ENCODE measurements at regions not wholly inside any gene's neighbourhood (a gene's known extent, or its start where the extent isn't known, plus 50 kb on each side); places are given as distances from the start of the nearest gene placed in this dataset.

GRCh38 chr1:228903434-228904071, 168.3 kb downstream of the RHOU start:
- no peaks in the 10 kb centered on the region for H3K36me3 ChIP-seq
- H3K27ac ChIP-seq: peak overlapping the region in 3 of 4 donors; percentile 65 to 78 (median 74)
- H3K4me1 ChIP-seq: peaks cover 0 to 45% (median 33%) of the 10 kb centered on the region in 3 donors
- no peaks in the 10 kb centered on the region for H3K27me3 ChIP-seq
- no peak for ATAC-seq
- H3K4me3 ChIP-seq: no peak overlapping the region
- 58 to 61% methylated on average over 3 to 8 of the region's 9 CpGs for WGBS, 2 donors (ENCODE audit: low coverage in 1 of 2)
- peaks cover 0 to 5% (median 0%) of the 10 kb centered on the region in 3 donors for H3K9me3 ChIP-seq
- TF ChIP-seq POLR2A (IDR thresholded peaks at IDR 0.05) (no peak), POLR2AphosphoS5 (IDR thresholded peaks at IDR 0.05) (no peak), EP300 (IDR thresholded peaks at IDR 0.05) (no peak)
- TF ChIP-seq, protein P1, sequence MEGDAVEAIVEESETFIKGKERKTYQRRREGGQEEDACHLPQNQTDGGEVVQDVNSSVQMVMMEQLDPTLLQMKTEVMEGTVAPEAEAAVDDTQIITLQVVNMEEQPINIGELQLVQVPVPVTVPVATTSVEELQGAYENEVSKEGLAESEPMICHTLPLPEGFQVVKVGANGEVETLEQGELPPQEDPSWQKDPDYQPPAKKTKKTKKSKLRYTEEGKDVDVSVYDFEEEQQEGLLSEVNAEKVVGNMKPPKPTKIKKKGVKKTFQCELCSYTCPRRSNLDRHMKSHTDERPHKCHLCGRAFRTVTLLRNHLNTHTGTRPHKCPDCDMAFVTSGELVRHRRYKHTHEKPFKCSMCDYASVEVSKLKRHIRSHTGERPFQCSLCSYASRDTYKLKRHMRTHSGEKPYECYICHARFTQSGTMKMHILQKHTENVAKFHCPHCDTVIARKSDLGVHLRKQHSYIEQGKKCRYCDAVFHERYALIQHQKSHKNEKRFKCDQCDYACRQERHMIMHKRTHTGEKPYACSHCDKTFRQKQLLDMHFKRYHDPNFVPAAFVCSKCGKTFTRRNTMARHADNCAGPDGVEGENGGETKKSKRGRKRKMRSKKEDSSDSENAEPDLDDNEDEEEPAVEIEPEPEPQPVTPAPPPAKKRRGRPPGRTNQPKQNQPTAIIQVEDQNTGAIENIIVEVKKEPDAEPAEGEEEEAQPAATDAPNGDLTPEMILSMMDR (IDR thresholded peaks at IDR 0.05): no peak

DNA sequence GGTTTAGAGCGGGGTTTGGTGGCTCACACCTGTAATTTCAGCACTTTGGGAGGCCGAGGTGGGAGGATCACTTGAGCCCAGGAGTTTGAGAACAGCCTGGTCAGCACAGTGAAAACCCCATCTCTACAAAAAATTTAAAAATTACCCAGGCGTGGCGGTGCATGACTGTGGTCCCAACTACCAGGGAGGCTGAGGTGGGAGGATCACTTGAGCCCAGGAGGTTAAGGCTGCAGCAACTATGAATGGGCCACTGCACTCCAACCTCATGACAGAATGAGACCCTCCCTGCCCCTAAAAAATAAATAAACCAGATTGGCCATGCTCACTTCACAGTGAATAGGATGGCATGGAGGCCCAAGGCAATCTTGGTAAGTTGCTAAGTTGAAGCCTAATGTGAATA, 168.9 kb downstream of the RHOU start:
- no peak overlapping the region for H3K4me3 ChIP-seq
- H3K27me3 ChIP-seq: no peaks in the 10 kb centered on the region
- no peak for ATAC-seq
- H3K36me3 ChIP-seq: no peaks in the 10 kb centered on the region
- peaks cover 0 to 6% (median 0%) of the 10 kb centered on the region in 3 donors for H3K9me3 ChIP-seq
- peak overlapping the region in 1 of 4 donors; percentile 78 for H3K27ac ChIP-seq
- 94 to 95% methylated on average over 4 of the region's 4 CpGs for WGBS, 2 donors (ENCODE audit: low coverage in 1 of 2)
- TF ChIP-seq POLR2AphosphoS5 (IDR thresholded peaks at IDR 0.05) (no peak), EP300 (IDR thresholded peaks at IDR 0.05) (no peak), POLR2A (IDR thresholded peaks at IDR 0.05) (no peak)
- TF ChIP-seq, protein P1 (IDR thresholded peaks at IDR 0.05): no peak
- H3K4me1 ChIP-seq: peaks cover 0 to 45% (median 33%) of the 10 kb centered on the region in 3 donors

DNA sequence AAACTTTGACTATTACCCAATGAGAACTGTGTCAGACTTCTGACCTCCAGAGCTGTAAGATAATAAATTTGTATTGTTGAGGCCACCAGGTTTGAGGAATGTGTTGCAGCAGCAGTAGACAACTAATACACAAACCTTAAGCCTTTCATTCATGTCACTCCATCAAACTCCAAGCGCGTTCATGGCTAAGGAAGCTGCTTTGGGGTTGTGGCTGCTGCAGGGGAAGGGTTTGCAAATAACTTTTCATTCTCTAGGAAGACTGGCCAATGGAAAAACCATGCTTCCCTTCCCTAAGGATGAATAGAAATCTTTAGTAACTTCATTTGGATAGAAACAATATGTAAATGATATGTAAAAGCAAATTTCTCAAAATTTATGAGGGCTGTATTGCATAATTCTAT, 170.4 kb downstream of the RHOU start:
- ATAC-seq: no peak
- no peak overlapping the region for H3K27ac ChIP-seq
- 94% methylated on average over 2 of the region's 2 CpGs; no CpG with 5 or more reads in 1 of the 2 donors for WGBS, 2 donors (ENCODE audit: low coverage in 1 of 2)
- no peaks in the 10 kb centered on the region for H3K36me3 ChIP-seq
- no peak overlapping the region for H3K4me3 ChIP-seq
- H3K27me3 ChIP-seq: no peaks in the 10 kb centered on the region
- peaks cover 0 to 6% (median 0%) of the 10 kb centered on the region in 3 donors for H3K9me3 ChIP-seq
- H3K4me1 ChIP-seq: peaks cover 0 to 33% (median 27%) of the 10 kb centered on the region in 3 donors
- TF ChIP-seq POLR2A (IDR thresholded peaks at IDR 0.05): no peak
- TF ChIP-seq, protein P1 (IDR thresholded peaks at IDR 0.05): no peak
- TF ChIP-seq POLR2AphosphoS5 (IDR thresholded peaks at IDR 0.05): no peak
- TF ChIP-seq EP300 (IDR thresholded peaks at IDR 0.05): no peak

DNA sequence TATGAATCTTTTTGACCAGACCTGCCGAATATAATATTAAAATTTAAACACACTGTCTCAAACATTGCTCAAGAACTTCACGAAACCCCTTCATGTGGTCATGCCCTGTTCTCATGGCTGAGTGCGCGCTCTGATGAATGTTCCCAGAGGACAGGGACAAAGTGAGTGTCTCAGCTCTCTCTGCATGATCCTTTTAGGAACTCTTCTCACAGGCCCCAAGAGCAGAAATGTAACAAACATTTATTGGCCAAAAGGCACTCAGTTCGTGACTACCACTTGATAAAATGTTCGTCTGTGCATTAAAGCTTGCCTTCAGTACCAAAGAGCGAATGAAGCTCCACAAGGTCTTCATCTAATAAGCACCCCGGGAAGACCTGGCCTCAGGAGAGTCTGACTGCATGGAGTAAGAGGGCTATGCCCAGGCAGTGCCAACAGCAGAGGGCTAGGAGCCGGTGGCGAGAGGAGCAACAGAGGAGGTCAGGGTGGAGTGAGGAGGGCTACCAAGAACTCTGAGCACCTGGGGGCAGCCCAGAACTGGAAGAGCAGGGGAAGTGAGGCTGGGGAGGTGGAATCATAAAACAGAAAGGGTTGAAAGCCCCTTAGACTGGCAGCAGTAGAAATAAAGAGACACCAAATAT, 171.1 kb downstream of the RHOU start:
- WGBS, 2 donors (ENCODE audit: low coverage in 1 of 2): 91 to 94% methylated on average over 7 to 10 of the region's 10 CpGs
- Histone ChIP-seq H3K27ac (no peak overlapping the region), H3K36me3 (no peaks in the 10 kb centered on the region), H3K4me1 (peaks cover 0 to 27% (median 21%) of the 10 kb centered on the region in 3 donors), H3K9me3 (peaks cover 0 to 6% (median 0%) of the 10 kb centered on the region in 3 donors), H3K4me3 (no peak overlapping the region), H3K27me3 (no peaks in the 10 kb centered on the region)
- ATAC-seq: no peak
- no peak for TF ChIP-seq POLR2AphosphoS5 (IDR thresholded peaks at IDR 0.05)
- TF ChIP-seq POLR2A (IDR thresholded peaks at IDR 0.05): no peak
- TF ChIP-seq, protein P1 (IDR thresholded peaks at IDR 0.05): no peak
